ENCODE measurements at regions not wholly inside any gene's neighbourhood (a gene's known extent, or its start where the extent isn't known, plus 50 kb on each side); places are given as distances from the start of the nearest gene placed in this dataset.

GRCh38 chr14:97458661-97459579 is 661.7 kb downstream of the VRK1 start:
- no peak for DNase-seq

GRCh38 chr14:97462081-97462480 is 664.9 kb downstream of the VRK1 start:
- DNase-seq: no peak

GRCh38 chr14:97468220-97468619 is 671.0 kb downstream of the VRK1 start:
- DNase-seq: no peak

GRCh38 chr14:97477353-97477752 is 680.2 kb downstream of the VRK1 start:
- DNase-seq: no peak

- DNase-seq: no peak
Measured at GRCh38 chr14:97485201-97485600, 688.0 kb downstream of the VRK1 start.

GRCh38 chr14:97486601-97487120 is 689.5 kb downstream of the VRK1 start:
- no peak for DNase-seq

GRCh38 chr14:97489750-97490149 is 692.6 kb downstream of the VRK1 start:
- DNase-seq: no peak

- no peak for DNase-seq
Measured at GRCh38 chr14:97490521-97491070, 693.4 kb downstream of the VRK1 start.

- no peak for DNase-seq
Measured at GRCh38 chr14:97491697-97492096, 694.5 kb downstream of the VRK1 start.

- DNase-seq: no peak
Measured at GRCh38 chr14:97499790-97500481, 702.8 kb downstream of the VRK1 start.

GRCh38 chr14:97506626-97507025 is 709.4 kb downstream of the VRK1 start:
- no peak for DNase-seq

- DNase-seq: no peak
Measured at GRCh38 chr14:97513891-97514290, 716.7 kb downstream of the VRK1 start.

- DNase-seq: no peak
Measured at GRCh38 chr14:97517566-97518234, 720.5 kb downstream of the VRK1 start.

GRCh38 chr14:97523936-97524335 is 726.8 kb downstream of the VRK1 start:
- no peak for DNase-seq

- peak in 1 of 2 donors; percentile 23 for DNase-seq
Measured at GRCh38 chr14:97524589-97525319, 727.6 kb downstream of the VRK1 start.

- DNase-seq: no peak
Measured at GRCh38 chr14:97527993-97528392, 730.8 kb downstream of the VRK1 start.

- no peak for DNase-seq
Measured at GRCh38 chr14:97532052-97532451, 734.9 kb downstream of the VRK1 start.

GRCh38 chr14:97536421-97536820 is 739.2 kb downstream of the VRK1 start:
- DNase-seq: no peak

- DNase-seq: peak in 1 of 2 donors; percentile 3
Measured at GRCh38 chr14:97538749-97539410, 741.7 kb downstream of the VRK1 start.

- no peak for DNase-seq
Measured at GRCh38 chr14:97539411-97539795, 742.2 kb downstream of the VRK1 start.

GRCh38 chr14:97539884-97540283 is 742.7 kb downstream of the VRK1 start:
- DNase-seq: no peak

GRCh38 chr14:97543221-97543620 is 746.0 kb downstream of the VRK1 start:
- DNase-seq: peak in 1 of 2 donors; percentile 33

Data from inflammatory macrophage treated with lipopolysaccharide for 1 hour (primary cell).